Vagina (tissue), 2 donors: ENCODE measurements at regions not wholly inside any gene's neighbourhood (a gene's known extent, or its start where the extent isn't known, plus 50 kb on each side); places are given as distances from the start of the nearest gene placed in this dataset.

Experiments used
- CTCF ChIP-seq, 3 experiments: fragments of 450-650 bp in 2 of 3; fragments of 200-600 bp in 1 of 3; sonication (generic) in 1 of 3; IDR thresholded peaks; one replicate each; pipeline ENCODE4 v1.5.1; 2017 to 2019; ENCODE audit warnings: antibody characterized with exemption in 3 of 3, mild to moderate bottlenecking in 2 of 3, moderate library complexity in 2 of 3
- POLR2A ChIP-seq, 2 donors: fragments of 450-650 bp; IDR thresholded peaks; one replicate each; pipeline ENCODE4 v1.6.1; 2017; ENCODE audit warnings: antibody characterized with exemption in 2 of 2, mild to moderate bottlenecking in 2 of 2, moderate library complexity in 2 of 2
- POLR2AphosphoS5 ChIP-seq, 2 donors: sonication (generic); formaldehyde crosslinking; IDR thresholded peaks; one replicate each; pipeline ENCODE4 v1.9.0; 2017; ENCODE audit warnings: antibody characterized with exemption in 2 of 2, mild to moderate bottlenecking in 2 of 2, low read depth in 1 of 2; ENCODE audit not compliant: insufficient read depth in 1 of 2

- TF ChIP-seq CTCF (IDR thresholded peaks at IDR 0.05) = no peak
- no peak for TF ChIP-seq POLR2A (IDR thresholded peaks at IDR 0.05)
- TF ChIP-seq POLR2AphosphoS5 (IDR thresholded peaks at IDR 0.05; ENCODE audit: insufficient read depth in 1 of 2, low read depth in 1 of 2) = no peak
These were observed 93.8 kb upstream of the MAP1LC3B2 start for GRCh38 chr12:116465407-116465806.
